ENCODE measurements at regions not wholly inside any gene's neighbourhood (a gene's known extent, or its start where the extent isn't known, plus 50 kb on each side); places are given as distances from the start of the nearest gene placed in this dataset.

DNA sequence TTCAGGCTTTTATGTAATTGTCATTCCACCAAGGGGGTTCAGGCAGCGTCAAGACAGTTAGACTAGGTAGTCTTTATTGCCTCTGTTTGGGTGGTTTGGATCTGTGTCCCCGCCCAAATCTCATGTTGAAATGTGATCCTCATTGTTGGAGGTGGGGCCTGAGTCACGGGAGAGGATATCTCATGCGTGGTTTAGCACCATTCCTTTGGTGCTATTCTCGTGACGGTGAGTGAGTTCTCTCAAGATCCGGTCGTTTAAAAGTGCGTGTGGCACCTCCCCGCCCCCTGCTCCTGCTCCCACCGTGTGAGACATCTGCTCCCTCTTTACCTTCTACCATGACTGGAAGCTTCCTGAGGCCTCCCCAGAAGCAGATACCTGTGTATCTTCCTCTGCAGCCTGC is 51.3 kb upstream of the FOXC1 start:
- H3K36me3 Mint-ChIP-seq (ENCODE audit: low read depth): no peaks in the 10 kb centered on the region
- H3K4me1 Mint-ChIP-seq (ENCODE audit: low read depth): peaks cover 20% of the 10 kb centered on the region
- intact Hi-C loops (cut with micrococcal nuclease): no loop called here
- no peak overlapping the region for H3K4me3 Mint-ChIP-seq
- peaks cover 18% of the 10 kb centered on the region for H3K27me3 Mint-ChIP-seq
- no peak overlapping the region for H3K27ac Mint-ChIP-seq
- peaks cover 9% of the 10 kb centered on the region for H3K9me3 Mint-ChIP-seq
